ENCODE measurements at regions not wholly inside any gene's neighbourhood (a gene's known extent, or its start where the extent isn't known, plus 50 kb on each side); places are given as distances from the start of the nearest gene placed in this dataset.
"Not testable (repeated sequence)": the region's sequence is repeated elsewhere in the genome, so short reads cannot be mapped to it uniquely, and the experiment has no call there.

GRCh38 chr18:61676773-61677434 lies 215.9 kb downstream of the RNF152 start:
- no peak for DNase-seq (ENCODE audit: low spot score)

DNA sequence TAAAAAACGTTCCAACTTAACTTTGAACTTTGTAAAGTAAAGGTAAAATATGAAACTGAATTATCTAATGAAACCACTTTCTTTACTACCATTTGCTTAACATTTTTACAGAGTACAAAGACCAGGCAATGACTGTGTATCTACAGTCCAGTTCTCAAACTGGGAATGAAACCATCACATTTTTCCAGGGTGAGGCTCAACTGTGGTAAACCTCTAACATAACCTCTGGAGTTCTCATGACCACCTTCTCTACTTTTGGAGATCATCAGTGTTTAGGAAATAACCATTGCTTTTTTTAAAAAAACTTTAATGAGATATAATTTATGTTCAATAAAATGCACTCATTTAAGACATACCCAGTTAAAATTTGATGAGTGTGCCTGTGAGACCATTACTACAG lies 223.5 kb downstream of the RNF152 start:
- no peak for DNase-seq (ENCODE audit: low spot score)

DNA sequence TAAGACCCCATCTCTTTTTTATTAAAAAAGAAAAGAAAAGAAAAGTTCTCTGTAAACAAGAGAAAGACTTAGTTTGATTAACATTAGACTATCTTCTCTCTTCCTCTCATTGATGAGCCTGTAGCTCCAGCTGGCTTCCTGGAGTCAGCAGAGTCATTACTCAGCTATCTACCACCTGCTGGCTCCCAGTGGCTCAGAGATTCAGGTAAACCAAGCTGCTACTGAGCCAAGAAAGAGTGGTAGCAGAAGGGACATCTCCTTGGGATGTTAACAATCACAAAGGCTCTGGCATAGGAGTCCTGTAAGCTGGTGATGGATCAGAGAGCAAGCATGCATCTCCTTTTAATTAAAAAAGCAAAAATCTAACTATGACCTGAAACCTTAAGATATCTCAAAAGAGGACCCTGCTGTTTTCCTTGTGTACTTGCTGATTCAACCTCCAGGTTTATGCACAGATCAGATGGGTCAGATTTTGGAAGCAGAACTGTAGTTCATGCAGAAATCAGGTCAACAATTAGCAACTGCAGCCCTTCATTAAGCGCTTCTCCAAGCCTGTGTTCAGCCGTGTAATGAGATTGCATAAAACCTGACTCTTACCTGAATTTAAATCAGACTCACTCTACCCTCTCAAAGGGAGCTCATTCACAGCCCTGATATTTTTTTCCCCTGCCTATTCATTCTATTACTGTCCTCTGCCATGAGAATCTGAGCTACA lies 225.8 kb downstream of the RNF152 start:
- no peak for DNase-seq (ENCODE audit: low spot score)

DNA sequence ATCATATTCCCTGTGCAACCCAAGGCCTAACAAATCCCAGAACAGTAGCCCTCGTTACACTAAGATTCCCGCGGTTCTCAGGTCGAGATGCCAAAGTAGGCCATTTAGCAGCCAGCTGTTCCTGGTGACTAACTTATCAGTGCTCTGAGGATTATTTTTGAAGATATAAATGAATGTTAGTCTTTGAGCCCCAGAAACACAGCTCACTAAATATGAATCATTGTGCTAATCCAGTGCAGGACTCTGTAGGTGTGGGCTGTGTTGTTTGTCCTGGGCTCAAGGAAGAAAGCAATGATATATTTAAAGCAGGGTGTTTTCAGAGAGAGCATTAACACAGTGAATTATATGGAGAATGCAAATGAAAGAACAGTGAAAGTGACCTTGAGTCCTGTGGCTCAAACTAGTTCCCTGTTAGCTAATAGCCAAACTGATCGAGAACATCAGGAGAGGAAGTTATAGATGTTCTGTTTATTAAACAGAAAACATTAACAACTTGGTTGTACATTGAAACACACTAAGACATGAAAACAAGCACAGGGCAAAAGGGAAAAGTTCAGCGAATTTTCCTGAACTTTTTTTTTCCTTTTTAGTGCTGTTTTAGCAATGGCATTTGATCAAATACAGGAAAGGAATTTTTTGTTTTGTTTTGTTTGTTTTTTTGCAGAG lies 228.3 kb downstream of the RNF152 start:
- no peak for DNase-seq (ENCODE audit: low spot score)

DNA sequence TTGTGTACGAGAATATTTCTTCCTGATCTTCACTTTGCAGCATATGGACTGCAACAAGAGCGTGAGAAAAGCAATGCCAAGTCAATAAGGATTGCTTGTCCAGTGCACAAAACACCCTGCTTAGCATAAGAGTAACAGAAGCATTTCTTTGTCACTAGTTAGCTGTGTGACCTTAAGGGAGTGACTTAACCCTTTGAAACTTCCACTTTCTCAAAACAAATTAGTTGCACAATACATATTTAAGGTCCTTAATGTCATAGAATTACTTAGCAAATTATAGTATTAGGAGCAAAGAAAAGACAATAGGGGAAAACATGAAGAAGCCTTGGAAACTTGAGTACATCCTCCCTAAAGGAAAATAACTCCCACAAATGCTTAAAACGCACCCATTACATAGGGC lies 230.1 kb downstream of the RNF152 start:
- DNase-seq (ENCODE audit: low spot score), result no peak

DNA sequence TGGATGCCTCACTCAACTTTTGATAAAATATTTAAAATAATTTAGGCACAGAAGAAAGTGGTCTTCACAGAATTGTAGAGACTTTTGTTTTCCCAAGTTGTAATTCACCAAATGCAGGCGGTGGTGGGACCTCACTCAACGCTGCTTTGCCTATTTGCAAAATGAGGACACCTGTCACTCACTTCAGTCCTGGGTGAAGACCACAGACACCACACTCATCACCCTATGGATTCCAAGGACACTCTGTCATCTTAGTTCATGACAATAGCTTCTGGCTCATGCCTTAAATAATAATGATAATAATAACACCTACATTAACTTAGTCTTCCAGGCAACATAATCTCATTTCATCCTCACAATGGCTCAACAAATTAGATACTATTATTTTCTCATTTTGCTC lies 234.4 kb downstream of the RNF152 start:
- no peak for DNase-seq (ENCODE audit: low spot score)

GRCh38 chr18:61657066-61657732 lies 235.6 kb downstream of the RNF152 start:
- DNase-seq (ENCODE audit: low spot score), result no peak

- DNase-seq (ENCODE audit: low spot score), result no peak
Measured at GRCh38 chr18:61655630-61656029, 237.2 kb downstream of the RNF152 start.

DNA sequence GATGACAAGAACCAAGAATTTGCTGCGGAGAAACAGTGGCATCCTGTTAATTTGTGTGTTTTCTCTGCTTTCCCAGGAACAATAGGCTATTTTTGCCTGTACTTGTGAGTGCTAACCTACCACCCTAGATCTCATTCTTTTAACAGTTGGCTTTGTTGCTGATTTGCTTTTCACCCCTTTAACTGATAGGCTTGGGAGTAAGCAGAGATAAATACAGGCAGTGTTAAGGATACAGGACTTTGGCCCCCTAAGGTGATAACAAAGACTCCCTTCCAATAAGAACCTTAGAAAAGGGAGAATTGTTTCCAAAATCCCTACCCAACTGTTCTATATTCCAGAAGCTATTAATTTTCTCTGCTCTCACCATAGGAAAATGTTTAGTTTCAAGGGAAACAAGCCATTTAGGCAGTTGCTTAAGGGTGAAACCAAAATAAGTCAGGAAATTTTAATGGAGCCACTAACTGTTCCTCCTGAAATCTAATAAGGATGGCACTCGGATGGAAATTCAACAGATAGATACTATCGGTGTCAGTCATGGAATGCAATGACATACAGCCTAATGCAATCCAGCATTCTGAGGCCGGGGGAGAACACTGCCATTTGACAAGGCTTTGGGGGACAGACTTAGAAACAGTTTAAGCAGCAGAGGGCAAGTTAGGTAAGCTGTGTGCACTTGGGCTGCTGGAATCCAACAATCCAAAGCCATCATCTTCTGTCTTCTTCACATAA lies 238.8 kb downstream of the RNF152 start:
- no peak for DNase-seq (ENCODE audit: low spot score)

- no peak for DNase-seq (ENCODE audit: low spot score)
Measured at GRCh38 chr18:61651880-61652268, 240.9 kb downstream of the RNF152 start.

DNA sequence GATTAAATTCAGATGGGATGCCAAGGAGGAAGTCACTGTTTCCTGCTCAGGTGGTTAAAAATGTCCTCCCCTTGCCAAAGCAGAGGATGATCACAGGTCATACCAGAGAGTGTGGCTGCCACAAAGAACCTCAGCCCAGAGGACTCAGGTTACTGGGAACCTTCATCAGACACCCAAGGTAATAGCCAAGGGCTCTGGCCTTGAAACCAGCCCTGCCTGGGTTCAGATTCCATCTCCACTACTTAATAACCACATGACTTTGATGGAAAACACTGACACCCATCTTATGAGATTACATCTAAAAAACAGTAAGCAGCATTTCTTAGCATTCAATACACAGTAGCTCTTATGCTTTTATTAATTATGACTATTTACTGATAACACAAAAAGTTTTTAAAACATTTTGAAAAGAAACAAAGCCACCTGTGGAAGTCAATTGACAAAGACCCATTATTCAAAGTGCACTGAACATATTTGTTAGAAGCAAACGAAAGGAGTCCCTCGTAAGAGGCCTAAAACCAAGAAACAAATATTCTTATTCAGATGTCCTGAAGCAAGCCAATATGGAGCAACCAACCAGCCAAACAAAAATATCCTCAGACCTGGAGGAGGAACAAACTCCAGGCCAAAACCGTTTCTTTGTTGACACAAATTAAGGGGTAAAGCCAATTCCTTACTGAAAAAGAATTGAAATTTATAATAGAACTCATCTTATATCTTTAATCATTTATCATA lies 241.5 kb downstream of the RNF152 start:
- DNase-seq (ENCODE audit: low spot score), result no peak

DNA sequence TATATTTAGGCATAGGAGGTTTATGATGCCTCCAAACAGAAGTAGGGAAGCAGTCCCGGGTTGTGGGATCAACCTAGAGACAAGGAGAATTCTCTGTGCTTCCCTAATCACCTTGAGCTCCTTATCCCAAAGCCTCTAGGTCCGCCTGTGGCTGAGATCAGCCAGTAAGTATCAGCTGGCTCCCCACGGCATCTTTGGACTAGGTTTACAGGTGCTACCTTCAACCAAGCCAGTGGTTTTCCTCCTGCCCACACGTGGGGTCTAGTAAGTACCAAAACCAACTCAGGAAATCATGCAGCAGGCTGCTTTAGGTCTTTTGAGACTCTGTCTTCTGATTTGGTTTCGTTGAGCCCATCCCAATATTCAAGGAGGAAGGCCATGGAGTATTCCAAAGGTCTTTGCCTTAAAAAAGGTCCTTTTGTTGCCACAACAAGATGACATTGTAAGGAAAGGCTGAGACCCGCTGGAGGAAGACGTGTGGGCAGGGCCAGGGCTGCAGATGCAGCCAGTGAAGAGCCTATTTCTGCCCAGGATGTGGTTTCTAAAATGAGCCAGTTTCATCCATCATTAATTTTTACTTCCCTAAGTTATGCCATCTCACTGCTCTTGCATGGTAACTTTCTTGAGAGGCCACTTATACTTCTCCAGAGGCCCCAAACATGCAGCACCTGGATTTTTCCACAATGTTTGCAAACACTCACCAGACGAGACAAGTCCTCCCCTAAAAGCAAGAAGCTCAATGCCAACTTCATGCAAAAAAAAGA lies 248.7 kb downstream of the RNF152 start:
- no peak for DNase-seq (ENCODE audit: low spot score)

DNA sequence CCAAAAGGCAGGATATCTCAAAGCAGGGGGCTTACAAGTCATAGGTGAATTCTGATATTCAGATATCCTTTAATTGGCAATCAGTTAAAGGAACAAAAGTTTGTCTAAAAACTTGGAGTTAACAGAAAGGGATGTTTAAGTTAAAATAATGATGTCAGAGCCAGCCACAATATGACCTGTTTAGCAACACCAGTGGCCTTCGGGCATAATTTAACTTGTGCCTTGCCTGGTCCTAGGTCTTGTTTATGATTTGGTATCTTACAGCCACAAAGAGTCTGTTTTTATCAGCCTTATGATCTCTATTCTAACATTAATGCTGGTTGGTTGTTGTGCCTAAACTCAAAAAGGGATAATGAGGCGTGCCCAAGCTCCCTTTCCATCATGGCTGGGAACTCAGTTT lies 252.9 kb downstream of the RNF152 start:
- DNase-seq (ENCODE audit: low spot score), result no peak

GRCh38 chr18:61637905-61638595 lies 254.8 kb downstream of the RNF152 start:
- no peak for DNase-seq (ENCODE audit: low spot score)

GRCh38 chr18:61637319-61637718 lies 255.5 kb downstream of the RNF152 start:
- DNase-seq (ENCODE audit: low spot score), result no peak

DNA sequence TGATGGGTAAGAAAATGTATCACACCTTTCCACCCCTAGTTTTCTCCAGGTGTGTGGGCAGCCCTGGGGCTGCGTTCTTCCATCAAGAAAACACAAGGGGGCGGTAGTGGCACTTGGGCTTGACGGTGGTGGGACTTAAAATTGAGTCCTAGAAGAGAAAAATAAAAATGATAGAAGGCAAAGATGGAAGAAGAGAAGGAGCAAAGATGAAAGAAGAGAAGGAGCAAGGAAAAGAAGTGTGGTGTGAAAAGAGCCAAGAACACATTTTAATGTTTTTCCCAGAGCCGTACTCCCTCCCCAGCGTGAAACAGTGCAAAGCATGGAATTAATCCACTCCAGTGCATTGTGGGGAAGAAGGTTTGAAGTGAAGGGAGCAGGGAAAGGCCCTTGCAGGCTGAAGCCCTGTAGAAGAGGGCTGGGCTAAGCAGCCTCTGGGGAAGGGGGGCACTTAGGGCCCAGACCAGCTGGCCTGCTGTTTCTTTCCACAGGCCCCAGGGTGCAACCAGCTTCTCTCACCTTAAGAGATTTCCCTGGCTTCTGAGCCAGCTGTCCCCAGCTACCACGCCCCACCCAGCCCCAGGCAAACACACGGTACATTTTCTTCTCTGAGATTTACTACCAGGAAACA lies 256.8 kb downstream of the RNF152 start:
- peak; percentile 56 for DNase-seq (ENCODE audit: low spot score)

DNA sequence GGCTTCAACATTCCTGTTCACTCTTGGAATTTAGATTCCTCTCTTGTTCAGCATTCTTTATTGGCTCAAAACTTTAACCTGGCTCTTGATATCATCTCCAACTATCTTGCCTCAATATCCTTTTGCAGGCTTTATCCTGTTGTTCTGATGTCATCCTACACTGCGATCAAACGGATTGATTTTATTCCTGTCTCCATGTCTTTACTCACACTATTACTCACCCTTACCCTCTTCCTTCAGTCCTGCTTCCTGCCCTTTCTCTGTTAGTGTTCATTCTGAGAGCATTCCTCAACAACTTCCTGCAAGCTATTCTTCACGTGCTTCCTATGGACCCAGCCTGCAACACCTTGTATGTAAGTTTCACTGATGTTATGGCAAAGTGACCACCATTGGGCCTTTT lies 264.7 kb downstream of the RNF152 start:
- no peak for DNase-seq (ENCODE audit: low spot score)

- DNase-seq (ENCODE audit: low spot score), result not testable (repeated sequence)
Measured at GRCh38 chr18:61624631-61625030, 268.2 kb downstream of the RNF152 start.

- DNase-seq (ENCODE audit: low spot score), result no peak
Measured at GRCh38 chr18:61619783-61620182, 273.0 kb downstream of the RNF152 start.

Data from mucosa of gallbladder (tissue), 1 donor.